ENCODE measurements at regions not wholly inside any gene's neighbourhood (a gene's known extent, or its start where the extent isn't known, plus 50 kb on each side); places are given as distances from the start of the nearest gene placed in this dataset.

DNA sequence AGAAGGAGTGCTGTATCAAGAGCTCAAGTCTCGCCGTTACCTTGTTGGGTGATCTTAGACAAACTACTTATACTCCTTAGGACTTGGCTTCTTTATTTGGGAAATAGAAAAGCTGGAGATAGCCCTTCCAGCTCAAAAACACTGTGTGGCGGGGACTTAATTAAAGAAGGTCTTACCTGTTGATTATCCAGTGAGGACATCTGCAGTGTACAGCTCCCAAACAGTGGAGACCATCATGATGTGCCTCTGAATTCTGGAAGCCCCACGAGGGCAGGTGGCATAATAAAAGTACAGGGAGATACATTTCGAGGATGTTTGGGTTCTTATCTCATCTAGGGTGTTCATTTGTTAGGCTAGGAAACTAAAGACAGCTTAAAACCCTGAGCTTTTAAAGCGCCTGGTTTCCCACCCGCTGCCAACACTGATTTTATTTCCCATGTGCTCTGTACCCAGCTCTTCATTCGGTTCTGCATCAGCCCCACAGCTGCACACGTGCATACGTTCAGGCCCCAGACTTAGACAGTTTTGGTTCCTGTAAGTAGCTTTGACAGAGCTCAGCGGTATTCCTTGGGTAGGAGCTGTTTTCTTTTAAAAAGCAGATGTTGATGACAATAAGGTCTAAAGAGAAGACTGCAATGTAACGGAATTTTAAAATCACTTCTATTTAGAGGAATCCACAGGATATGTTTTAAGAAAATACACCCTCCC is 80.5 kb upstream of the SIX2 start:
- TF ChIP-seq, protein P1, sequence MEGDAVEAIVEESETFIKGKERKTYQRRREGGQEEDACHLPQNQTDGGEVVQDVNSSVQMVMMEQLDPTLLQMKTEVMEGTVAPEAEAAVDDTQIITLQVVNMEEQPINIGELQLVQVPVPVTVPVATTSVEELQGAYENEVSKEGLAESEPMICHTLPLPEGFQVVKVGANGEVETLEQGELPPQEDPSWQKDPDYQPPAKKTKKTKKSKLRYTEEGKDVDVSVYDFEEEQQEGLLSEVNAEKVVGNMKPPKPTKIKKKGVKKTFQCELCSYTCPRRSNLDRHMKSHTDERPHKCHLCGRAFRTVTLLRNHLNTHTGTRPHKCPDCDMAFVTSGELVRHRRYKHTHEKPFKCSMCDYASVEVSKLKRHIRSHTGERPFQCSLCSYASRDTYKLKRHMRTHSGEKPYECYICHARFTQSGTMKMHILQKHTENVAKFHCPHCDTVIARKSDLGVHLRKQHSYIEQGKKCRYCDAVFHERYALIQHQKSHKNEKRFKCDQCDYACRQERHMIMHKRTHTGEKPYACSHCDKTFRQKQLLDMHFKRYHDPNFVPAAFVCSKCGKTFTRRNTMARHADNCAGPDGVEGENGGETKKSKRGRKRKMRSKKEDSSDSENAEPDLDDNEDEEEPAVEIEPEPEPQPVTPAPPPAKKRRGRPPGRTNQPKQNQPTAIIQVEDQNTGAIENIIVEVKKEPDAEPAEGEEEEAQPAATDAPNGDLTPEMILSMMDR (conservative IDR thresholded peaks at IDR 0.05; ENCODE audit: control insufficient read depth, insufficient read depth, low read depth, low read length): no peak
- no peak overlapping the region for H3K4me3 ChIP-seq (ENCODE audit: control insufficient read depth, low read depth, low read length)
- DNase-seq (ENCODE audit: low read depth): no peak

DNA sequence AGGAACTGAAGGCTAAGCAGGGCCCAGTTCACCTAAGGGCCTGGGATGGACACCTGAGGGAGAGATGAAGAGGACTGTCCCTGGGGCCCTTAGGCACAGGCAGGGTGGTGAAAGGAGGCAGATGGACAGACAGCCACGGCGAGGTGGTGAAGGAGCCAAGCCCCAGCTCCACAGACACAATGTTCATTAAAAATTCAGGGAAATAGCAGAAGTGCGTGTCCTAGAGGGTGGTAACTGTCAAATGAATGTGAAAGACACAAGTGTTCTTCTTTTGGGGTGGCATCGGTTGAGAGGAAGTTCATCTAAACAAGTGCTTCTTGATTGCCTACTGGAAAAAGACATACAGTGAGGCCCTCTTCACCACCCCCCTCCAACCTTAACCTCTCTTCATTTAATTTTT is 76.2 kb upstream of the SIX2 start:
- no peak overlapping the region for H3K4me3 ChIP-seq (ENCODE audit: control insufficient read depth, low read depth, low read length)
- TF ChIP-seq, protein P1 (conservative IDR thresholded peaks at IDR 0.05; ENCODE audit: control insufficient read depth, insufficient read depth, low read depth, low read length): no peak
- DNase-seq (ENCODE audit: low read depth): no peak

- TF ChIP-seq, protein P1 (conservative IDR thresholded peaks at IDR 0.05; ENCODE audit: control insufficient read depth, insufficient read depth, low read depth, low read length): no peak
- no peak for DNase-seq (ENCODE audit: low read depth)
- no peak overlapping the region for H3K4me3 ChIP-seq (ENCODE audit: control insufficient read depth, low read depth, low read length)
These were observed 75.2 kb upstream of the SIX2 start for GRCh38 chr2:45084361-45085020.

DNA sequence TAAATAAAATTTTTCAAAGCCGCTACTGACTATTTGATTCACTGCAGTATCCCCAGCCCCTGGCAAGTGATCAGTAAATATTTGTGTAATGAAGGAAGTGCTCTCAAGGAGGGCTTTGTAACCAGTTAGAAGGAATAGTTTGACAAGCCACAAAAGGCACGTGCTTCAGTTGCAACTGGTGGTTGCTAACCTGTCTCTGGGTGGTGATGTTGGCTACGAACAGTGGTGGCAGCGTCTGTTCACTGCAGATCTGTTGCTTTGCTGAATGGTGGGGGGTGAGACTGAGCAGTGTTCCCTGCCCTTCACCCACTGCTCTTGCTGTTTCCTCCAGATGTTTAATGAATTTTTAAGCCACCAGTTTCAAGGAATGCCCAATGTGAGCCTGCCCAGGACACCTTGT is 73.9 kb upstream of the SIX2 start:
- TF ChIP-seq, protein P1 (conservative IDR thresholded peaks at IDR 0.05; ENCODE audit: control insufficient read depth, insufficient read depth, low read depth, low read length): no peak
- peak; percentile 3 for DNase-seq (ENCODE audit: low read depth)
- no peak overlapping the region for H3K4me3 ChIP-seq (ENCODE audit: control insufficient read depth, low read depth, low read length)

- TF ChIP-seq, protein P1 (conservative IDR thresholded peaks at IDR 0.05; ENCODE audit: control insufficient read depth, insufficient read depth, low read depth, low read length): no peak
- DNase-seq (ENCODE audit: low read depth): no peak
- H3K4me3 ChIP-seq (ENCODE audit: control insufficient read depth, low read depth, low read length): no peak overlapping the region
These were observed 65.5 kb upstream of the SIX2 start for GRCh38 chr2:45074713-45075112.

DNA sequence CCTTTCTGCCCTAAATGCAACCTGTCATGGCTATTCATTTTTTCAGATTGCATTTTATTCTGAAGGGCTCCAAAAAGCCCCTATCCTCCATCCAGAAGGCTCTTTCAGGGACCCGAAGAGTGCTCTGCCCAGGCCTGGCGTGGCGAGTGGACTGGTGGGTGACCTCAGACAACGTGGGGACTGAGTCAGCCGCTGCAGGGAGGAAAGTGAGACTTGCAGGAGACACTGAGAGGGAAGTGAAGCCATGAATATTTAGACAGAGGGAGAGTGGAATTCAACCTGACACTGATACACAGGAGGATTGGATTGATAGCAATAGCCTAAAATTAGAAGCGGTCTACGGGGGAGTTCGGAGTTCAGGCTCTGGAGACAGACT is 63.6 kb upstream of the SIX2 start:
- TF ChIP-seq, protein P1 (conservative IDR thresholded peaks at IDR 0.05; ENCODE audit: control insufficient read depth, insufficient read depth, low read depth, low read length): no peak
- no peak overlapping the region for H3K4me3 ChIP-seq (ENCODE audit: control insufficient read depth, low read depth, low read length)
- no peak for DNase-seq (ENCODE audit: low read depth)
